C4-2B (cell line): ENCODE measurements at regions not wholly inside any gene's neighbourhood (a gene's known extent, or its start where the extent isn't known, plus 50 kb on each side); places are given as distances from the start of the nearest gene placed in this dataset.

Experiments used
- H3K27ac ChIP-seq: fragments of 450-650 bp; 2 replicates; pipeline ENCODE4 v1.5.1; 2017
- ZFX ChIP-seq: fragments of 450-650 bp; IDR thresholded peaks from 2 replicates; pipeline ENCODE4 v1.6.1; 2017
- TF ChIP-seq, protein P1 (sequence below): fragments of 450-650 bp; conservative IDR thresholded peaks from 2 replicates; pipeline ENCODE4 v1.5.1; 2017; ENCODE audit warnings: mild to moderate bottlenecking

DNA sequence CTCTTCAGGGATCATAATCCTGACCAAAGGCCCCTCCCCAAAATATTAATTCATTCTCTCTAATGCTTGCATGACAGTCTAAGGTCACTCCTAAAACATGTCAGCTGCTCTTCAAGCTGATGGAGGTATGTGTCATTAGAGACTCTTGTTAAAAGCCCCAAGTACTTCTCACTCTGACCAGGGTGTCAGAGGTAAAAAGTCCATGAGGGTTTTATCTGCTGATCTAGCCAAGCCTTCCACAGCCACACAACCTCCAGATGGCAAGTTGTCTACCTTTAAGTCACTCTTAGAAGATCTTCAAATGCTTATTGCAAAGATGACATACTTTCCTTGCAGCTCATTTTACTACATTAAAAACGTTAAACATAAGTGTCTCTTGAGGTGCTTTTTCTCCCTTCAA, 83.6 kb upstream of the ETAA1 start:
- TF ChIP-seq, protein P1, sequence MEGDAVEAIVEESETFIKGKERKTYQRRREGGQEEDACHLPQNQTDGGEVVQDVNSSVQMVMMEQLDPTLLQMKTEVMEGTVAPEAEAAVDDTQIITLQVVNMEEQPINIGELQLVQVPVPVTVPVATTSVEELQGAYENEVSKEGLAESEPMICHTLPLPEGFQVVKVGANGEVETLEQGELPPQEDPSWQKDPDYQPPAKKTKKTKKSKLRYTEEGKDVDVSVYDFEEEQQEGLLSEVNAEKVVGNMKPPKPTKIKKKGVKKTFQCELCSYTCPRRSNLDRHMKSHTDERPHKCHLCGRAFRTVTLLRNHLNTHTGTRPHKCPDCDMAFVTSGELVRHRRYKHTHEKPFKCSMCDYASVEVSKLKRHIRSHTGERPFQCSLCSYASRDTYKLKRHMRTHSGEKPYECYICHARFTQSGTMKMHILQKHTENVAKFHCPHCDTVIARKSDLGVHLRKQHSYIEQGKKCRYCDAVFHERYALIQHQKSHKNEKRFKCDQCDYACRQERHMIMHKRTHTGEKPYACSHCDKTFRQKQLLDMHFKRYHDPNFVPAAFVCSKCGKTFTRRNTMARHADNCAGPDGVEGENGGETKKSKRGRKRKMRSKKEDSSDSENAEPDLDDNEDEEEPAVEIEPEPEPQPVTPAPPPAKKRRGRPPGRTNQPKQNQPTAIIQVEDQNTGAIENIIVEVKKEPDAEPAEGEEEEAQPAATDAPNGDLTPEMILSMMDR: no peak
- TF ChIP-seq ZFX: no peak
- no peak overlapping the region for H3K27ac ChIP-seq

- TF ChIP-seq ZFX: no peak
- no peak overlapping the region for H3K27ac ChIP-seq
Observed at GRCh38 chr2:67318031-67318430, 79.1 kb upstream of the ETAA1 start.

GRCh38 chr2:67318563-67318962, 78.6 kb upstream of the ETAA1 start:
- H3K27ac ChIP-seq: no peak overlapping the region
- no peak for TF ChIP-seq ZFX
- TF ChIP-seq, protein P1: no peak

GRCh38 chr2:67318993-67319481, 78.1 kb upstream of the ETAA1 start:
- no peak for TF ChIP-seq ZFX
- TF ChIP-seq, protein P1: no peak
- no peak overlapping the region; the same call in 1 of the 2 replicates for H3K27ac ChIP-seq

DNA sequence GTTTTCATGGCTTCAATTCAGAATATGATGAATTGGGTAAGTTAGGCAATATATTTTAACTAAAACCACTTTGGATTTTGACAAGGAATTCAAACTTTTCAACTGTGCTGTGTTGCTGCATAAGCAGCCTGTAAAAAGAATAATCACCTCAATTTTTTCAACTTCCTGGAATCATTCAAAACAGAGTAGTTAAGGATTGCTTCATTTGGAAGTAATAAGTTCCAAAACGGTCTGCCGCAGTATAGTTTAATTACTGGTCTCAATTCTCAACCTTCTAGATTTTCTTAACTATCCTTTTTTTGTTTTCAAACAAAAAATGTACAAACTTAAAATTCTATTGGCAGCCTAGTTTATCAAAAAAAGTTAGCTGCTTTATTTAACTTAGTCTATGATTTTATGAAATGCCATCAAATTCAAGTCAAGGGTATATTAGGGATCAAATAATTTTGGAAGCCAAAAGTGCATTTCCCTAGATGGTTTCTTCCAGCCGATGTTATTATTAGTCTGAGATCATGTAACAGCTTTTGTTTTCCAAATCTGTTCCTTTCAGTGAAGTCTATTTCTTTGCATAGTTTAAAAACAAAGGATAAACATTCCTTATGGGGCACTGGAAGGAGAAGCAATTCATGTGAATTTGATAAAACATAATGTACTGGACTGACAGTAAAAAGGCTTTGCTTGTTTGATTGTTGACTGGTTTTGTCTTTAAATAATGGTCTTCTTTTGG, 76.1 kb upstream of the ETAA1 start:
- H3K27ac ChIP-seq: no peak overlapping the region

GRCh38 chr2:67321588-67321903, 75.6 kb upstream of the ETAA1 start:
- no peak overlapping the region for H3K27ac ChIP-seq
- no peak for TF ChIP-seq ZFX
- TF ChIP-seq, protein P1: no peak

More for the DNA sequence above, 76.1 kb upstream of the ETAA1 start:
- TF ChIP-seq, protein P1: no peak
- no peak for TF ChIP-seq ZFX

GRCh38 chr2:67322353-67323001, 74.7 kb upstream of the ETAA1 start:
- no peak for TF ChIP-seq ZFX
- TF ChIP-seq, protein P1: peak; percentile 43
- H3K27ac ChIP-seq: no peak overlapping the region
